ENCODE measurements at regions not wholly inside any gene's neighbourhood (a gene's known extent, or its start where the extent isn't known, plus 50 kb on each side); places are given as distances from the start of the nearest gene placed in this dataset.
A peak's percentile ranks its signal among the peaks of the same experiment; 100 is the strongest.

- DNase-seq: peak; percentile 10
These were observed 56.6 kb upstream of the ZNF519 start for GRCh38 chr18:14188751-14189406.

All from fibroblast of skin of abdomen (primary cell).